HG02884 (cell line): ENCODE measurements at regions not wholly inside any gene's neighbourhood (a gene's known extent, or its start where the extent isn't known, plus 50 kb on each side); places are given as distances from the start of the nearest gene placed in this dataset.

Source experiments
- ATAC-seq: cut with Tn5 transposase; IDR thresholded peaks from one replicate; pipeline ENCODE4 v1.9.1; 2021; ENCODE audit warnings: mild to moderate bottlenecking, moderate library complexity; ENCODE audit not compliant: unreplicated experiment

DNA sequence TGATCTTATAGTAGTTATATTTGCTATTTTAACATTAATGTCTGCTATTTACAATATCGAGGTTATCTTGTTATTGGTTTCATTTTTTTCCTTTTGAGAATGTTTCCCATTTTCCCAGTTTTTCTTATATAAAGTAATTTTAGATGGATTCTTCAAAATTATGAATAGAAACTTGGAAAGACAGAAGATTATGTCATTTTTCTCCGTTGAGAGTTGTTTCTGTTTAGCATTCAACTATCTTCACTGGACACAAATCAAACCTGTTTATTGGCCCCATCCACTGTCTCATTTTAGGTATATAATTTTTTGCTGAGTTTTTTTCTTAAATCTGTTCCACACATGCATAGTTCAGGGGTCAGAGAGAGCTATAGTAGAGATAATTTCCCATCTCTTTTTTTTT is 1430.9 kb upstream of the MIR17HG start:
- ATAC-seq, result no peak

DNA sequence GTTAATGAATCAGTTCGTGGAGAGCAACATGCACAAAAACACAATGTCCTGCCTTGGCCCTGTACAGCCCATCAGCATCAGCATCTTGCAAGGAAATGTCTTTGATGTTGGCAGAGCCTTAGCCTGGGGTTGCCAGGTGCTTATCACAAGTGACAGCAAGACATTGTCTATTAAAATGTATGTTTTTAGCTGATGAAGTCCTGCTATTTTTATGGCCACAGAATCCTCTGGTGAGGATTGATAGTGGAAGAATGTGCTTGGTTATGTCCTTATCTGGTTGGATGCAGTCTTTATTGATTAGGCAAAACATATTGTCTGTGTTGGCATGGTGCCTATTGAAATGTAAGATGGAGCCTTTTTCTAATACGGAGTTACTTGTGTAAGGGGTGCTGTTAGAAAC is 1427.0 kb upstream of the MIR17HG start:
- ATAC-seq, result no peak

DNA sequence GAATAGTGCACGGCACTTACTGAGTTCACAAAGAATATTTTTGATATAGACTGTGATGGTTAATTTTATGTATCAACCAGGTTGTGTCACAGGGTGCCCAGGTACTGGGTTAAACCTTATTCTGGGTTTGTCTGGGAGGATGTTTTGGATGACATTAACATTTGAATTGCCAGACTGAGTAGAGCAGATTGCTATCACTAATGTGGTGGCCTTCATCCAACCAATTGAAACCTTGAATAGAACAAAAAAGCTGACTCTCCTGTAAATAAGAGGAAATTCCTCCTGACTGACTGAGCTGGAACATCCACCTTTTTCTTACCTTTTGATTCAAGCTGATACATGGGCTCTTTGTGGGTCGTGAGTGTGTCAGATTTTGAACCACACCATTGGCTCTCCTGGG is 1424.4 kb upstream of the MIR17HG start:
- ATAC-seq, result no peak

DNA sequence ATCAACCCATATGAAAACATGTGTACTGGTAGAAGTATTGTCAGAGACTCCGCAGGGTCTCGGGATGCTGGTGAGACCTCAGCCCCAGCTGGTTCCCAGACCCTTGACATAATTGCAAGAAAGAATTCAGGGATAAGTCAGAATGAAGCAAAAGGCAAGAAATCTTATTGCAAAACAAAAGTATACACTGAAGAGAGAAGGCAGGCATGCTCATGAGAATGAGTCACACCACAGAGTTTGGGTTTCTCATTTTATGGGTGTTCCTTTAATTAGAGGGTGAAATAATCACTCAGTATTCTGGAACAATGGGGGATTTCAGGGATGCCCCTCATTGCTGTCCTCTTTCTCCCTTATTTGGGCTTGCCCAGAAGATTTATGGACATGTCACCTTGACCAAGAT is 1423.8 kb upstream of the MIR17HG start:
- no peak for ATAC-seq

DNA sequence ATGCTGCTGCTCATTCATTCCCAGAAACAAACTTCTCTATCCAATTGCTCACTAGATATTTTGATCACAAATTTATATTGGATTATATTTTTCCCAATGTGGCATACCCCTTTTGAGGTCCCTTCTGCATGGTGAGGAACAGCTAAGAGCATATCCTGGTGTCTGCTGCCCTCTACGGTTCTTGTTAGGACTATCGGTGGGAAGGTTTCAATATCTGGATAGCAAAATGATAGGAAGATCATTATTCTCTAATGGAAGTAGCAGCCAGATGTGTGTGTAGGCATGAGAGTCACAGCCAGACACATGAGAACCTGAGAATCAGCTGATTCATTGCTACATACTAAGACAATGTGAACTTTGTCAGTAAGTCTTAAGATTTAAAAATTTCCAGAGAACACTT is 1422.4 kb upstream of the MIR17HG start:
- no peak for ATAC-seq

DNA sequence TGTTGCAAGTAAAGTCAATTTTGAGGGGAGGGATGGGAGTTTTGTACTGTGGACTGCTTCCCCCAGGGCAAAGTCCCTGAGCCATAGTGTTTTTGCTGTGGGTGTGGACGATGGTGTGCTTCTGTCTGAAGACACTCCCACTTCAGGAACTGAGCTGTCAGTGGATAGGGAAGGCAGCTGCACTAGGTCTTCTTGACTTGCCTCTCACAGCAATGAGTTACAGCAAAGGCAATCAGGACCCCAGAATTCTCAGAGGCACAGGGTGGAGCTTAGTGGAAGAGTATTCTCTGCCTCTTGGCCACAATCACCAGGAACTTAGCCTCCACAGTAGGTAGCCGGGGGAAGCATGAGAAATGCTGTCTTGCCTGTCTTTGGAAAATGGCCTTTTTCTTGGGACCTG is 1416.6 kb upstream of the MIR17HG start:
- ATAC-seq, result no peak

DNA sequence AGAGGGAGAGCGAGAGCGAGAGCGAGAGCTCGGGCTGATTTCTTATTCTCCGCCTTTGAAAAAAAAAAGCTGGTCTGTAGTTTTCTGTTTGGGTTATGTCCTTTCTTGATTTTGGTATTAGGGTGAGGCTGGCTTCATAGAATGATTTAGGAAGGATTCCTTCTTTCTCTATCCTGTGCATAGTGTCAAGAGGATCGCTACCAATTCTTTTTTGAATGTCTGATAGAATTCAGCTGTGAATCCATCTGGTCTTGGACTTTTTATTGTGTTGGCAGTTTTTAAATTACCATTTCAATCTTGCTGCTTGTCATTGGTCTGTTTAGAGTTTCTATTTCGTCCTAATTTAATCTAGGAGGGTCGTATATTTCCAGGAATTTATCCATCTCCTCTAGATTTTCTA is 1414.6 kb upstream of the MIR17HG start:
- ATAC-seq, result no peak

DNA sequence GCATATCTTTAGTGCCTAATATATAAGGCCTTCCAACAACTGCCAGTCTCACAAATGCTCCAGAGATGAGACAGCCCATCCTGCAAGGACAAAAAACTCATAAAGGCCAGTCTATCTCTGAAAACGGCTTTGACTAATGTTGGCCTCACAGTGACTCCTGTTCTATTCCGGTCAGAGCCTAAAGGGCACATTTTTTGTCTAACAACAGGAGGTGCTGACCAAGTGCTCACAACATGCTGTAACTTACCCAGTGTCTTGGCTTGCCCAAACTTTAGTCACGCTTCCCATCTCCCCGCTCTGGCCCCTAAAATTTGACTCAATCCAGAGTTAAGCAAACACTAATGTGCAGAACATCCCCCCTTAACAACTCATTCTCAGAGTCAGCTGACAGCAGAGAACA is 1411.2 kb upstream of the MIR17HG start:
- no peak for ATAC-seq

DNA sequence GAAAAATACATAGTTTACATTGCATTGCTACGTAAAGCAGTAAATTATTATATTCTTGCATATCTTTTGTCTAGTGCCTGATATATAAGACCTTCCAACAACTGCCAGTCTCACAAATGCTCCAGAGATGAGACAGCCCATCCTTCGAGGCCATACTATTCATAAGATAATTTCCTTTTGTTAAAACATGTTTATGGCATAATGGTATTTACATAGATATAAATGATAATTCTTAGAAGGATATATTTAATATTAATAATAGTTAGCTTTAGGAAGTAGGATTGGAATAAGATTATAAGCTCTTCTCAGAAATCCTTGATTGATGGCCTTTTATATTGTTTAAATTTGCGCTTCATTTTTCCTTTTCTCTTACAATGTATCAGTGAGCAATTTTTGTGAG is 1410.1 kb upstream of the MIR17HG start:
- ATAC-seq, result no peak

DNA sequence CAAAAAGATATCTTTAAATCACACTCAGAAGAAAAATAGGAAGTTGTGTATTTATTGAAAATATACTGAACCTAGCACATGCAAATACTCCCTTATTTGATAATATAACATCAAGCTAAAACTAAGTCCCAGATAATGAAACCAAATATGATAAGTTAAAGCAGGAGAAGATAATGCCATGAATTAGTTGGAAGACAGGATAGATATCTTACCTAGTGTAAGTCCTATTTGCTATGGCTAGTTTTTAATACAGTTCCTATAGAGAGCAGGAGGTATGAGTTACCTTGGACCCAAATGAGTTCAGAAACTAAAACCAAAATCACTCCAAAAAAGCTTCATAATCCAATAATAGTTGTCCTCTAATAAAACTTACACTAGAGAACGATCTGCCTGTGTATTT is 1407.1 kb upstream of the MIR17HG start:
- ATAC-seq, result no peak

DNA sequence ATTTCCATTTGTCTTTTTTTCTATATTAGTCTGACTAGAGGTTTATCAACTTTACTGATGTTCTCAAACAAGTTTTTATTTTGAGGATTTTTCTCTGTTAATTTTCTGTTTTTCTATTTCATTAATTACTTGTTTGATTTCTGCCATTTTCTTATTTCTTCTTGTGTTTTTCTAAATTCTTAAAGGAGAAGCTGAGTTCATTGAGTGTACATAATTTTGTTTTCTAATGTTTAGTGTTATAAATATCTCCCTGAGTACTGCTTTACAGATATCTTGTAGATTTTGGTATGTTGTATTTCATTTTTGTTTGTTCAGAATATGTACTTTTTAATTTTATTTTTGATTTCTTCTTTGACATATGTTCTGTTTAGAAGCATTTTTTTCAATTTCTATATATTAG is 1404.3 kb upstream of the MIR17HG start:
- no peak for ATAC-seq

DNA sequence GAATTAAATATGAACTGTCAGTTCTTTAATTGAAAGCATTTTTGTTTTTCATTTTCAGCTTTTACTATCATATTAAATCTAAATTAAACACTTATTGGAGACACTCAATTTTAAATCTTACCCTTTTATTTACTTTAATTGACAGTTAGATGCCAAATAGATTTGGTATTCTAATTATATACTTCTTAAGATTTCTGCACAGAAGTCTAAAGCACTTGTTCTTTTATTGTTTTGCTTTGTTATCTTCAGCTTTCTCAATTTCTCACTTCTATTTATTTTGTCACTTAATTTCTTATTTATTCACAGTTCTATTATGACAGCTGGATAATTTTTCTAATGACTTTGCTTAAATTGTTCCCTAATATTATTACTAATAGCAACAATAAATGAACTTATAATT is 1397.3 kb upstream of the MIR17HG start:
- no peak for ATAC-seq

DNA sequence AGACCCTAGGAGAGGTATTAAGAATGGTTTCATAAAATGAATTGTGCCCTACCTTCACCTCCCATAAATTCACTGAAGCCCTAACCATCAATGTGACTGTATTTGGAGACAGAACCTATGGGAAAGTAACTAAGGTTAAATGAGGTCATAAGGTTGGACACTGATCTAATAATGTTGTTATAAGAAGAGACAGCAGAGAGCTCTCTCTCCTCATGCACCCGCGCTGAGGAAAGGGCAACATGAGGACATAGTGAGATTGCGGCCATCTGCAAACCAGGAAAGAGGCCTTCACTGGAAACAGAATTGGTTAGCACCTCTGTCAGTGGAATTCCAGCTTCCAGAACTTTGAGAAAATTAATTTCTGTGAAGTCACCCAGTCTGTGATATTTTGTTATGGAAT is 1396.1 kb upstream of the MIR17HG start:
- no peak for ATAC-seq

DNA sequence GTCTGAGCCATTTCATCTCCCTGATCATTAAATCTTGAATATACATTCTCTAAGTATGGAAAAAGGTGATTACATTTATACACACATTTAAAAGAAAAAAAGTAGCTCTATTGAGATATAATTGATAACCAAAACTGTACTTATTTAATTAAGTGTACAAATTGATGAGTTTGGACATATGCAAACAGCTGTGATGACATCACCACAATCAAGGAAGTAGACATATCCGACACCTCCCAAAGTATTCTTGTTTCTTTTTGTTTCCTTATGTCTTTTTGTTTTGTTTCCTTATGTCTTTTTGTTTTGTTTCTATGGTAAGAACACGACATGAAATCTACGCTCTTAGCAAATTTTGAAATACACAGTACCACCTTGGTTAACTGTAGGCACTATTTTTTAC is 1393.9 kb upstream of the MIR17HG start:
- ATAC-seq, result no peak

DNA sequence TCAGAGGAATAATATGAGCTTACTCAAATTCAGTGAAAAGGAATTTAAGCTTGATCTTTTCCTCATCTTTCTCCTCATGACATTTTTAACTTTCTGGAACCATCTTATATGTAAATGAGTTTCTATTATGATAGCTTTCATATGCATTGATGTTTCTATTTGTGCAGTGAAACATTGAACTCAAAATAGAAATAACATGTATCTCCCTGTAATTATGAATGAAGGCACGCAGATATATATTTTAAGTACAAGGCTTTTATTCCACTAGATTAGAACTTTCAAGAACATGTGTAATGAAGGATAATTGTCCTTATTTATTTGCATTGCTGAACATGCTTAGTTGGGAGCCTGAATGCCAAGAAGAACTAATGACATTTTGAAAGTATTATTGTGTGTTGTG is 1391.7 kb upstream of the MIR17HG start:
- ATAC-seq, result no peak

DNA sequence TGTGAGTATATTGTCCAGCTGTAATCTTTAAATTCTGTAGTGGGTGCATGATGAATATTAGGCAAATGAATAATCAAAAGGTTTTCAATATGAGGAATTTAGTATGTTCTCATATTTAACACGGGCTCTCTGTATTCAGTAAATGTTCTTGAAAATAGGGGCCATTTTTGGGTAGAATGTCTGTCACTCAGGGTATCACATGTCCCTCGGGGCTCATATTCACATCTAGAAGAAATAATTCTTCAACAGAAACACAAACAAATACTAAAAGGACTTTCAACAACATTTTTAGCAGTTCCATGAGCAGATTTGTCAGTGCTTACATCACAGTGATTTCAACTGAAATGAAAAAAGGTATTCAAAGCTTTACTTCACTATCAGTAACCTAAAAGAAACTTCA is 1388.4 kb upstream of the MIR17HG start:
- ATAC-seq, result no peak

DNA sequence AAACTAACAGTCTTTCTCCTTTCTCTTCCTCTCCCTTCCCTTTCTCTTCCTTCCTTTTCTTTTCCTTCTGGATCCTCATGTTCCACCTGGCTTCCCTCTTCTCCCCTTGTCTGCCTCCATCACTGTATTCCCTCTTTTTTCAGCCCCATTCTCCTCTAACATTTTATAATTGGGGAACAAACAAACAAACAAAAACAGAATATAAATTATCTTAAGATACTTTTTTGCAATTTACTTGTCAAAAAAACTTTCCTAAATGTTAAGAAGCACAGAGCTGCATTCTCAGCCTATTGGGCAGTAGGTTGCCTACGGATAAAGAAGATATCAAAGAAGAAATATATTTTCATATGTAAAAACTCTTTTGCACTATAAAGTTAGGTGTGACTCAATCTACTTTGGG is 1382.2 kb upstream of the MIR17HG start:
- ATAC-seq, result no peak

DNA sequence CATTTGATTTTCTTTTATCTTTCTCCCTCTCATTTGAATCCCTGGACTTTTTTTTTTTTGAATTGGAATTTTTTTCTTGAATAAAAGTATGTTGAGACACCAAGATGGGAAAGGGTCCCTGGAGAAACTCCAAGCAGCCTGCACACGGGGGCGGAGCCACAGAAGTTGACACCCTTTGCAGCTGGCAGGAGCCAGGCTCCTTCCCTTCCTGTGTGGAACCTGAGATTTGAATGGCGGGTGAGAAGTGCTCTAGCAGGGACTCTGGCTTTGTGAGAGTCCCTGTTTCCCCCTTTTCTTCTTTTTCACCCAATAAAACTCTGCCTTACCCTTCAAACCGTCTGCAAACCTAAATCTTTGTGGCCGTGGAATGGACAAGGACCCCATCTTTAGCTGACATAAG is 1381.0 kb upstream of the MIR17HG start:
- no peak for ATAC-seq

DNA sequence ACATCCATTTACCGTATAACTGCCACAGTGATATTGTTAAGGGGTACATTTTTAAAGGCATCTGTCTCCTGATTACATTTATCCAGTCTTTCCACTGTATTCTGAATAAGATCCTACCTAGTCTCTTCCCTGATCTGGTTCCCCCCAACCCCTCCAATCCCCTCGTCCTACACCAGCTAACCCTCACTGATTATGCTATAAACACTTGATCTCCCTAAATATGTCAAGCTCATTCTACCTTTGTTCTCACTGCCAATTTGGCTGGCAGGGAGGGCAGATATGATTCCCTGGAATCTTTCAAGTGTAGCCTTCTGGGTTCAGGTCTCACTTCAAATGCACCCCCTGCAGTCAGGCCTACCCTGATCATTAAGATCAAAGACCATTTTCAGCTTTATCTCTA is 1379.8 kb upstream of the MIR17HG start:
- no peak for ATAC-seq

DNA sequence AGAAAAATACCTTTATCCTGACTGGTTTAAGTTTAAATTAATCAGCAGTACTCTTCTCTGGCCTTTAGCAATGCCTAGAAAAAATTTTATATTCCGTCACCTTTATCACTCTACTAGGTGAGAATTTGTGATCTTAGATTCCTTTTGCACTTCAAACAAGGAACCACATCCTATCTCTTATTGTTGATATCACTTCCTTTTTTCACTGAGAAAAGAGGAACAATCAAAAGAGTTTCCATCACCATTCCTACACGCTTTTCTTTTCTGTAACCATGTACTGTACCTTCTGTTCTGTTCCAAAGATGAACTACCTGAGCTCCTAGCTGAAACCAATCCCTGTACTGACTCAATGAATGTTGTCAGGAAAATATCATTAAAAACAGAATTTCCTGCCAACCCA is 1379.0 kb upstream of the MIR17HG start:
- ATAC-seq, result no peak

DNA sequence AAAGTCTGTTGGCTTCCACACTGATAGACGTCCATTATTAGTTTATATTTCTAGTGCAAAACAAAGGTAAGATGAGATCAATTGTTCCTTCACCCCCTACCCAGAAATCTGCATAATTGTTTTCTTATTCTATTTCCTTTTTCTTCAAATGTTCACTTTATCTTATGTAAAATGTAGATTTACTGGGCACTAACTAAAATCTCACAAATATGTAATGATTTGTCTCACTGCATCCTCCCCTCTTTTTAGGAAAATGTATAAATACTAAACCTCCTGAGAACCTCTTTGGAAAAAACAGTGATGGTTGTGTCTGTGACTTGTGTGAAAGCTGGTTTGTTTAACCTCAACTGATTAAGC is 1377.2 kb upstream of the MIR17HG start:
- no peak for ATAC-seq

DNA sequence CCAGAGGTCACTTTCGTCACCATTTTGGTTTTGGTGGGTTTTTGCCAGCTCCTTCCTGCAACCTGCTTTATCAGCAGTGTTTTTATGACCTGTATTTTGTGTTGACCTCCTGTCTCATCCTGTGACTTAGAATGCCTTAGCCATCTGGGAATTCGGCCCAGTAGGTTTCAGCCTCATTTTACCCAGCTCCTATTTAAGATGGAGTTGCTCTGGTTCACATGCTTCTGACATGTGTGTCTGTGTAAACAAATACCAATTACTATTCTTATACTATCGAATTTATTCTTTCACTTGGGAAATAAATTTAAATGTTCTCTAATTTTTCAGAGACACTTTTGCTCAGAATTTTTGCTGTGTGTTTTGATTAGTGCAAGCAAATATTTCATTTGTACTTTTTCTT is 1370.3 kb upstream of the MIR17HG start:
- no peak for ATAC-seq

DNA sequence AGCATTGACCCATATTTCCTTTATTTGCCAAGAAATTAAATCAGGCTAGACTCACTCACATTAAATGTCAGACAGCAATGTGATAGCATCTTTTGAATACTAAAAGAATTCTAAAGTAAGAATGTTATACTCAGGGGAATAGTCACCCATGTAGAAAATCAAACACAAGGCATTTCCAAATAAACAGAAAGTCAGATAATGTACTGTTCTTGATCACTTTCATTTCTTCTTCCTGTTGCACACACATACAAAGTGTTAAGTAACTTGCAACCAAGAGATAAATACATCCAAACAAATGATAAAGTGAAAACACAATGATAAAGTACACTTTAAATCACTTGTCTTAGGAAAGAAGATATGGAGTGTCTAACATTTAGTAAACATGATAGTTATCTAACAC is 1366.6 kb upstream of the MIR17HG start:
- no peak for ATAC-seq

DNA sequence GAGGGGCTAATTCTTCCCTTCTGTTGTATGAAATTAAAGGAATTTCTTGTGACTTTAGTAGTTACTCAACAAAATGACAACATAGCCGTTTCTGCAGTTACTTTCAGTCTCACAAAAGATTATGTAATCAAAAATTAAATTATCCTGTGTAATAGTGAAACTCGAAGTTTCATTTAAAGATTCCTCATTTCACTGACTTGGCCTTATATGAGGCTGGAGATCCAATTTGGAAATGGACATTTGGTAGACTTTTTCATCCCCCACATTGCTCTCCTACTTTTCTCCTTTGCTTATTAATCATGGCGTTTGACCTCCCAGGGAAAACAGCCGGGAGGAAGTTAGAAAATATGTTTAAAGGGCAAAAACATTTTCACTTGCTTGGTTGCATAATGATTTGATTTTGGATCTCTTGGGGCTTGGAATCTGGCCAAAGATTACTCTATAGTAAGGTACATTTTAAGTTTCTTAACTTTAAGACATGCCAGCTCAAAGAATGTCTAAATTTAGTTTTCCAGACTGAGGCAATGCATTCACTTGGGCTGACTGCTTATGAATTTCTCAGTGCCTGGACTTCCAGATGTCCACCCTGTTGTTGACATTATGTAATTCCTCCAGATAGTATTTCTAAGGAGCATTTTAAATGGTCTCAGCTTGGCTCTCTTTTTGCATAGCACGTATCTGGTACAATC is 1364.9 kb upstream of the MIR17HG start:
- ATAC-seq, result no peak
